NCI-H748 (cell line): ENCODE measurements at regions not wholly inside any gene's neighbourhood (a gene's known extent, or its start where the extent isn't known, plus 50 kb on each side); places are given as distances from the start of the nearest gene placed in this dataset.
"Not testable (repeated sequence)": the region's sequence is repeated elsewhere in the genome, so short reads cannot be mapped to it uniquely, and the experiment has no call there.

Experiments used
- DNase-seq: peaks from one replicate; lab custom pipeline; 2025; ENCODE audit not compliant: unreplicated experiment; lab: John Stamatoyannopoulos, UW

DNA sequence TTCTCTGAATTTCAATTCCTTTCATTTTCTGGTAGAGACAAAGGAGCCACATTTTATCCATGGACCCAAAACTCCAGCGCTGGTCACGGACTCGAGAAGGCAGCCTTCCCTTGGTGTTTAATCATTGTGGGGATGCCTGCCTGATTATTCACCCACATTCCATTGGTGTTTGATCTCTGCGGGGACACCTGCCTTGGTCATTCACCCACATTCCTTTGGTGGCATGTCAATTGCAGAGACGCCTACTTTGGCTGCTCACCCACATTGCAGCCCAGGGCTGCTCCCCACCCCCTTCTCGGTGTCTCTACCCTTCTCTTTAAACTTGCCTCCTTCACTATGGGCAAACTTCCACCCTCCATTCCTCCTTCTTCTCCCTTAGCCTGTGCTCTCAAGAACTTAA lies 780.7 kb upstream of the POU3F4 start:
- not testable (repeated sequence) for DNase-seq

DNA sequence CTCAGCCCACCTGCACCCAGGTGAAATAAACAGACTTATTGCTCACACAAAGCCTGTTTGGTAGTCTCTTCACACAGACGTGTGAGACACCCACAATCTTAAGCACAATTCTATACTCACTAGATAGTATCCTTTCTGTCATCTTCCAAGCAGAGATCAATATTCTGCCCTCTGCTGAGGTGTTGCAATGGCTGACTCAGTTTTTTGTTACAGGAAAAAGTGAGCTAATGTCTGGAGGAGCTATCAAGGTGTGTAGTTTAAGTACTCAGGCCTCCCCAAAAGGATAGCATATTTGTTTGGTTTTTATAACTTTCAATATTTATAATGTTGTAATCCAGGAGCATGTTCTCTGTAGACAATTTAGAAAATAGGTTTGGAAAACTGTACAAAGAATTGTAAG lies 775.2 kb upstream of the POU3F4 start:
- DNase-seq = no peak

DNA sequence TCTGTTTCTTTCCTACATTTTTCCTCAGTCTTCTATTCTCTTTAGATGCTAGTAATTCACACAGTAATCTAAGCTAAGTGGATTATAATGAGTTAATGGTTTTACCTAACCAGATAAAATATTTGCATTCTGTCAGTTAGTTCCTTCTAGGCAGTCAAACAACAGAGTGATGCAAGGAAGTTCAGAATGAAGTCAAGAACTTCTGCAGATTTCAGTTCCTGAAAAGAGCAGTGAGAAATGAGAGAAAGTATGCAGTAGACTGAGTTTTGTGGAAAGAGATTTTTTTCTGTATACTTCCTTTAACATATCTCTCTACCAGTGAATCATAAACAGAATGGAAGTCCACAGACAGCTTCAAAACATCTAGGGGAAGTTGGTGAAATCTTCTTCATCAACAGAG lies 774.0 kb upstream of the POU3F4 start:
- no peak for DNase-seq

DNA sequence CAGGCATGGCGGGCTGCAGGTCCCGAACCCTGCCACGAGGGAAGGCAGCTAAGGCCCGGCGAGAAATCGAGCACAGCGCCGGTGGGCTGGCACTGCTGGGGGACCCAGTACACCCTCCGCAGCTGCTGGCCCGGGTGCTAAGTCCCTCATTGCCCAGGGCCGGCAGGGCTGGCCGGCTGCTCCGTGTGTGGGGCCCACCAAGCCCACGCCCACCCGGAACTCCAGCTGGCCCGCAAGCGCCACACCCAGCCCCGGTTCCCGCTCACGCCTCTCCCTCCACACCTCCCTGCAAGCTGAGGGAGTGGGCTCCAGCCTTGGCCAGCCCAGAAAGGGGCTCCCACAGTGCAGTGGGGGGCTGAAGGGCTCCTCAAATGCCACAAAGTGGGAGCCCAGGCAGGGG lies 769.8 kb upstream of the POU3F4 start:
- not testable (repeated sequence) for DNase-seq

DNA sequence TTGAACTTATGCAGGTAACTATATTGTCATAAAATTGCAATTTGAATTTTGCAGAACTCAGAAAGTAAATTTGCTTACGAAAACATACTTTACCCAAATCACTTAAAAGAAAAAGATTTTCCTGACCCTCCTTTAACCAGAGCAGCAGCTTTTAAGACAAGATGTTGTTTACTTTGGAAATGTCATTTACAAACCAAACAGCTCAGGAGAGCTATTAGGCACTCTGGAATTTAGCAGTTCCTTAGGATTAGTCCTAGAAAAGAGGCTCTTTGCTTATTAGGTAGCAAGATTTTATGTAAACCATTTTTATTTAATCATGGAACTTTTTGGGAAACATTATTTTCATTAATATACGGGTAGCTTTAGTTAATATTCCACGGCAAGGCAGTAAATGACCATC lies 765.7 kb upstream of the POU3F4 start:
- DNase-seq = peak; percentile 2

DNA sequence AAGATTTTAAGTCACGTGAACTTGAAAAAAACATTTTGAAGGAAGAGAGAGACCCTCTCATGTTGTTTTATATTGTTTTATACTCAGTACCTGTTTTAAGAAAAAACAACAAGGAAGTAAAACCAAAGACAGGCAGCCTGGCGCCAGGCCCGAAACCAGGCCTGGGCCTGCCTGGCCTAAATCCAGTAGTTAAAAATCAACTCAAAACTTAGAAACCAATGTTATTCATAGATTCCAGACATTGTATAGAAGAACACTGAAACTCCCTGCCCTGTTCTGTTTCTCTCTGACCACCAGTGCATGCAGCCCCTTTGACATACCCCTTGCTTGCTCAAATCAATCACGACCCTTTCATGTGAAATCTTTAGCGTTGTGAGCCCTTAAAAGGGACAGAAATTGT lies 762.4 kb upstream of the POU3F4 start:
- DNase-seq = not testable (repeated sequence)

DNA sequence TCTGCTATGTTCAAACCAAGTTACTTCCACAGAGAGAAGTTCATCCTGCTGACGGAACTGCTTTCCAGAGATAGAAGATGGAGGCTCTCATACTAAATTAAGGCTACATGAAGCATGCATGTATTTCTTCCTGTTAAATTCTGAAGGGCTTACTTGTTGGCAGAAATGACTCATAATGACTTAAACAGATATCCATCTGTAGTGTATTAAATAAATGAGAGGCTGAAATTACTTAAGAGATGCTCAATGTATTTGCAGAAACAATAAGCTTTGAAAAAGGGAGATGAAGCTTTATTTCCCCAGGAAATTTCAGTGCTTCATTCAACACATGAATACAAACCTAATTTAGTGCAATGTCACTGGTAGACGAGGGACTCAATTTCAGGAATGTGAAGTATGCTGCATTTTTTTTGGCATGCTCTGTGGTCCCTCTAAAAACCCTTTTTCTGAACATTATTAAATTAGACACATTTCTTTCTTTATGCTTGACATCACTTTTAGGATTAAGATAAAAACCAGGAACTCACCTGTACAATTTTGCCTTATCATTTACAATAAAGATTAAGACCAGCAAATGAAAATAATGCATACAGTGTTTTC lies 759.1 kb upstream of the POU3F4 start:
- no peak for DNase-seq

DNA sequence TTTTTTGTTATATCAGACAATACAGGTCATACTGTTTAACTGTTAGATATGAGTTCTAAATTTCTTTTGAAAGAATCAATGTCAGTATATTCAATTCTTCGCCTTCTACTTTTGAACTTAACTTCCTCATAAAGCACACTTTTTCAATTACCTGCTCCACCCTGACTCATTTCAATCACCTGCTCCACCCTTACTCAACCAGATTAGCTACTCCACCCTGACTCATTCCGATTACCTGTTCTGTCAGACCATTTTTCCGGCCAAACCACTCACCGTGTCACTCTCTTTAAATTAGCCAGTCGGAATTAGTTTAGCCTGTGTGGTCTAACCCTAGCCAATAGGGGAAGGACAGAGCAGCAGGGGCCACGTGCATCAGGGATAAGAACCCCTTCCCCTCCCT lies 751.8 kb upstream of the POU3F4 start:
- DNase-seq = no peak

DNA sequence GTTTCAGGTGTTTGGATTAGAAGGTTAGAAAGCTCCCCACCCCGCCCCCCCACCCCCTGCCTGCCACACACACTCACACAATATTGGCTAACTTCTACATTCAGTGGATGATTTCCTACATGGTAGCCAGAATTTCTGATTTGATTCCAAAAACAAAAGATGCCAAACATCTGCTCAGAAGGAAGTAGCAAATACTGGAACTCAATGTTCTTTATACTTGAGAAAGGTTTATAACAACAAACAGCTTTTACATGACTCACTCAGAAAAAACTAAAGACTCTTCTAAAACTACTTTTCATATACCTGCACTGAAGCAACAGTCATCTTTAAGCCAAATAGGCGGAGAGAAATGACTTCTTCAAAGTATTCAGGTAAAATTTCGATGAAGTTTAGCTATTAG lies 750.5 kb upstream of the POU3F4 start:
- no peak for DNase-seq

DNA sequence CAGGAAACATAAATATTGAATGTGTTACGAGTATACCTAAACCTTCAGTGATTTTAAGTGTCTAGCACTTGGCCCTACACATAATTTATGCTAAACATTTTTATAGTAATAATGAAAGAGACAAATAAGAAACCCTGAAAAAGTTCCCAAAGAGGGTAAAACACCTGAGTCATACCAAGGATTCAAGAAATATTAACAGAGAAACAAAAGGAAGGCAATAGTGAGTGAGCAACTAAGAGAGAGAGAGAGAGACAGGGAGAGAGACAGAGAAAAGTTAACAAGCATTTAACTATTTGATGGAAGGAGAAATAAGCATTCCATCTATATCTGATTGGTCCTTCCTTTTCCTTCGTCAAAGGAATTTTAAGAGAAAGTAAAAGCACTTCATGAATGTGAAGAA lies 743.6 kb upstream of the POU3F4 start:
- no peak for DNase-seq

DNA sequence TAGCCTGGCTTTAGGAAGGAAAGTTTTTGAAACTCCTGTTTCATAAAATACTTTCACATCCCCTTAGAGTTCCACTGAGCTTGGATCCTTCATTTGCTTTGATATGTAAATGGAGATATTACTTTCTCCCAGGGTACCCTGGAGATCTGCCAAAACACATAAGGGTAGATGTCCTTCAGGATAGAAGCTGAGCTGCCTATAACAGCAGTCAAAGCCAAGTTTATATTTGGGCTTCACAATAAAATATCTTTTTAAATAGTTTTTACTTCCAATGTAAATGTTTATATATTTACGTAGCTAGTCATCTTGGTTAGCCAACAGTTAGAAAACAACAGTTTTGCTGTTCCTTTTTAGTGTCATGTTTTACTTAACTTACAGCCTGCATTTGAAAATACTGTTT lies 742.3 kb upstream of the POU3F4 start:
- peak; percentile 0 for DNase-seq

DNA sequence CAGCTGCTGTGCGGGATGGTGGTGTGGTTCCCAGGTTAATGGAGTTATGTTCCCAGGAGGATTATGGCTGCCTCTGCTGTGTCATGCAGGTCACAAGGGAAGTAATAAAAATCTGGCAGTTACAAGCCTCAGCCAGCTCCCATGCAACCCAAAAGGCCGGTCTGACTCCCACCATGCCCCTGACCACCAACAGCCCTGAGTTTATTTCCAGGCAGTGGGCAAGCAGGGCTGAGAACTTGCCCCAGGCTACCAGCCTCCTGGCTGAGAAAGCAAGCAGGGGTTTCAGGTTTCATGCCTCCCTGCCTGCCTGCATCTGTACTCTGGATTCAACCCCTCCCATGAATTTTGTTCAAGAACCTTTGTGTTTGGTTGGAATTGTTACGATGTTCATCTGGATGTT lies 732.7 kb upstream of the POU3F4 start:
- no peak for DNase-seq

DNA sequence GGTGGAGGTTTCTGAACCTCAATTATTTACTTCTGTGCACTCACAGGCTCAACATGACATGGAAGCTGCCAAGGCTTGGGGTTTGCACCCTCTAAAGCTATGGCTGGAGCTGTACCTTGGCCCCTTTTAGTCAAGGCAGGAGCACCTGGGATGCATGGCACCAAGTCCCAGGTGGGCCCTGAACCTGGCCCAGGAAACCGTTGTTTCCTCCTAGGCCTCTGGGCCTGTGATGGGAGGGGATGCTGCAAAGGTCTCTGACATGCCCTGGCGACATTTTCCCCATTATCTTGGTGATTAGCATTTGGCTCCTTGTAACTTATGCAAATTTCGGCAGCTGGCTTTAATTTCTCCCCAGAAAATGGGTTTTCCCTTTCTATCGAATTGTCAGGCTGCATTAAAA lies 726.1 kb upstream of the POU3F4 start:
- DNase-seq = no peak

DNA sequence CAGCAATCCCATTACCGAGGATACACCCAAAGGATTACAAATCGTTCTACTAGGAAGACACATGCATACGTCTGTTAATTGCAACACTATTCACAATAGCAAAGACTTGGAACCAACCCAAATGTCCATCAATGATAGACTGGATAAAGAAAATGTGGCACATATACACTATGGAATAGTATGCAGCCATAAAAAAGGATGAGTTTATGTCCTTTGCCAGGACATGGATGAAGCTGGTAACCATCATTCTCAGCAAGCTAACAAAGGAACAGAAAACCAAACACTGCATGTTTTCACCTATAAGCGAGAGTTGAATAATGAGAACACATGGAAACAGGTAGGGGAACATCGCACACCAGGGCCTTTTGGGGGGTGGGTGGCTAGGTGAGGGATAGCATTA lies 695.2 kb upstream of the POU3F4 start:
- not testable (repeated sequence) for DNase-seq

DNA sequence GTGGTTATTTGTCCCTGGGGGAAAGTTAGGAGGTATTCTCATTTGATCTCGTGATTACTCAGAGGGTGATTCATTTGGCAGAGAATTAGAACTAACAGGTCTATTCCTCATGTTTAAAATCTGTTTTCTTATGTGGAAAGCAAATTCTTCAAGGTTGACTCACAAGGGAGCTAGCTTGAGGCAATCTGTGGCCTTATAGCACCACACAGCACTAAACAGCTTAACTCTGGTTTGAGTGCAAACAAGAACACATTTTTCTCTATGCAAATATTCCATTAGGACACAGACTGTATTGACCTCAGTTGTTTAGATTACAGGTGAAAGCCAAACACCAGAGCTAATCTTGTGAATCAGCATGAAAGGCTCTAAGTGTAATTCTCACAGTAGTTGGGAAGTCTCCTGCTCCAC lies 694.4 kb upstream of the POU3F4 start:
- DNase-seq = peak; percentile 47

DNA sequence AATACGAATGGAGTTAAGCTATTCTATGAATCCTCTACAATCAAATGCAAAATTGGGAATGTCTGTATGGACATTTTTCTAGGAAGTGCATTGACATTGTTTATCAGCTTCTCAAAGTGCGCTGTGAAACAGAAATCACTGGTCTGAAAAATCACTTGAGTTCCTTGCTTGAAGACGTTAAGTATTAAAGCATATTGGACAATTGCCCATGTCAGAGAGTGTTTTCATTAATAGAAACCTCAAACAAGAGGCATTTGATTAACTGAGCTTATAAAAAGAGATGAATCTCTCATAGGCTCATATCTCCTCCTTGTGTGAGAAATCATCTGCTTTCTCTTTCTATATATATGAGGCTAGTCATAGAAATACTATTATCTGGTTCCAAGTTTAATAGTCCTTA lies 692.1 kb upstream of the POU3F4 start:
- no peak for DNase-seq

DNA sequence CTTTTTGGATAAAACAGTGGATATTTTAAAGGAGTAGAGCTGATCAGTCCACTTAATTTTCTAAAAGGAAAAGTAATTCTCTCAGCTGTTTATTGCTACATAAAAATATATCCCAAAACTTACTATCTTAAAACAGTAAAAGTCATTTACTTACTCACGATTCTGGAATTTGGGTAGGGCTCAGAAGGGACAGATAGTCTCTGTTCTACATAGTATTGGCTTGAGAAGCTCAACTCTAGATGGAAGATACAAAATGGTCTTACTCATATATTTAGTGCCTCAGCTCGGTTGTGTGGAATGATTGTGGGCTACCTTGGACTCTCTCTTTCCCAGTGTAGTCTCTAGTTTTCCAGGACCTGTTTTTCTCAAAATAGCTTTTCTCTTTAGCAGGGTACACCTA lies 691.5 kb upstream of the POU3F4 start:
- no peak for DNase-seq

DNA sequence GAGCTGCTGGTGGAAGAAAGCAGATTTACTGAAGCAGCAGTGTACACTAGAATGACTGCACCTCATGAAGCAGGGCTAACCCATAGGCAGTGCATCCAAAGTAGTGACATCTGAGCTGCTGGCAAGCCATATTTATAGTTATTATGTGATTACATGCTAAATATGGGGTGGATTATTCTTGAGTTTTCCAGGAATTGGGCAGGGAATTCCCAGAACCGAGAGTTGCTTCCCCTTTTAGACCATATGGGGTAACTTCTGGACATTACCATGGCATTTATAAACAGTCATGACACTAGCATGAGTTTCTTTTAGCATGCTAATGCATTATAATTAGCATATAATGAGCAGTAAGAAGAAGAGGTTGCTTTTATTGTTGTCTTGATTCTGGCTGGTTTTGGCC lies 665.8 kb upstream of the POU3F4 start:
- no peak for DNase-seq

DNA sequence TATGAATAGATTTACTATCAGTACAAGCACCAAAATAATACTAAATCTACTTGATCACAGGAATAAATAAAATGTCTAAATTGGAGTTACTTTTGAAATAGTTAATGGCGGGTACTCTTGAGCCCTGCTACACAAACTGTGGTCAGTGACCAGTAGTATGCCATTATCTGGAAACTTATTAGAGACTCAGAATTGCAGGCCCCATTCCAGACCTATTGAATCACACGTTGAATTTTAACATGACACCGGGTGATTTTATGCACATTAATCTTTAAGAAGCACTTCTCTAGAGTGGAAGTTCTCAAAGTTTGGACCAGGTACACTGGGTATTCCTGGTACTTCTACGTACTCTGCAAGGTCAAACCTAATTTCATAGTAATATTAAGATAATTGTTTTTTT lies 660.0 kb upstream of the POU3F4 start:
- no peak for DNase-seq
